ENCODE measurements at regions not wholly inside any gene's neighbourhood (a gene's known extent, or its start where the extent isn't known, plus 50 kb on each side); places are given as distances from the start of the nearest gene placed in this dataset.

GRCh38 chr3:137249311-137249940 lies 291.6 kb downstream of the IL20RB start:
- intact Hi-C loops (cut with micrococcal nuclease): no loop called here
- Histone ChIP-seq H3K23ac (ENCODE audit: low read depth, low read length) (no peak overlapping the region), H4K8ac (ENCODE audit: low read depth in 2 of 2, low read length in 2 of 2) (no peak overlapping the region), H2AK5ac (ENCODE audit: low read depth, low read length) (no peak overlapping the region), H3K79me1 (ENCODE audit: low read depth in 1 of 2, low read length in 2 of 2) (no peaks in the 10 kb centered on the region), H4K91ac (ENCODE audit: insufficient read depth, low read depth, low read length) (no peak overlapping the region), H3K9me1 (ENCODE audit: insufficient read depth, low read length) (no peaks in the 10 kb centered on the region), H2BK120ac (ENCODE audit: low read depth, low read length) (no peak overlapping the region), H4K20me1 (ENCODE audit: insufficient read depth, low read length) (no peaks in the 10 kb centered on the region), H2AFZ (replicated peaks; ENCODE audit: low read length, poor library complexity) (no peak overlapping the region), H4K5ac (ENCODE audit: low read depth, low read length) (no peak overlapping the region), H3K27ac (ENCODE audit: insufficient read depth, low read length) (no peak overlapping the region), H2BK5ac (ENCODE audit: low read depth, low read length, poor library complexity, severe bottlenecking) (no peak overlapping the region), H3K4me1 (ENCODE audit: control insufficient read depth, insufficient read depth, low read length) (no peaks in the 10 kb centered on the region), H2BK20ac (ENCODE audit: low read depth, low read length) (no peak overlapping the region), H3K27me3 (ENCODE audit: control insufficient read depth, insufficient read depth, low read length) (no peaks in the 10 kb centered on the region), H3K9ac (ENCODE audit: low read depth, low read length) (no peak overlapping the region), H3K4ac (ENCODE audit: low read depth, low read length) (no peak overlapping the region), H3K4me3 (ENCODE audit: insufficient read depth, low read depth, low read length) (no peak overlapping the region), H3K36me3 (ENCODE audit: control insufficient read depth, insufficient read depth, low read length) (no peaks in the 10 kb centered on the region), H3K14ac (replicated peaks; ENCODE audit: low read depth, low read length) (no peak overlapping the region), H3K56ac (ENCODE audit: extremely low read depth, insufficient read depth, low read length) (no peak overlapping the region), H3K9me3 (ENCODE audit: control insufficient read depth, insufficient read depth, low read length) (peaks cover 17% of the 10 kb centered on the region; the same call in 1 of the 2 replicates), H3K4me2 (ENCODE audit: low read depth, low read length) (no peak overlapping the region), H2AK9ac (replicated peaks; ENCODE audit: low read depth, low read length, poor library complexity) (no peak overlapping the region), H3K18ac (ENCODE audit: low read depth, low read length) (no peak overlapping the region), H2BK15ac (ENCODE audit: low read depth, low read length) (no peak overlapping the region)
- dilution Hi-C loops (cut with HindIII; ENCODE audit: low sequenced_read_pairs, unreplicated experiment): no loop called here
- CTCF ChIA-PET: no interaction called here
- POLR2A ChIA-PET (ENCODE audit: unreplicated experiment): no interaction called here
- no TSS peak for BruUV-seq (replicated peaks)
- DNase-seq (no peak), ATAC-seq (ENCODE audit: low read depth) (no peak)
- TF ChIP-seq SMC3 (IDR thresholded peaks at IDR 0.05; ENCODE audit: low read depth, low read length) (no peak), CHD1 (IDR thresholded peaks at IDR 0.05; ENCODE audit: low read depth, low read length) (no peak), CTCF (conservative IDR thresholded peaks at IDR 0.05; ENCODE audit: low read depth, low read length) (no peak), RAD21 (IDR thresholded peaks at IDR 0.05; ENCODE audit: low read length) (no peak), BHLHE40 (IDR thresholded peaks at IDR 0.05; ENCODE audit: low read depth, low read length) (no peak), POLR2A (IDR thresholded peaks at IDR 0.05; ENCODE audit: low read depth, low read length) (no peak)
- TF ChIP-seq, protein P1, sequence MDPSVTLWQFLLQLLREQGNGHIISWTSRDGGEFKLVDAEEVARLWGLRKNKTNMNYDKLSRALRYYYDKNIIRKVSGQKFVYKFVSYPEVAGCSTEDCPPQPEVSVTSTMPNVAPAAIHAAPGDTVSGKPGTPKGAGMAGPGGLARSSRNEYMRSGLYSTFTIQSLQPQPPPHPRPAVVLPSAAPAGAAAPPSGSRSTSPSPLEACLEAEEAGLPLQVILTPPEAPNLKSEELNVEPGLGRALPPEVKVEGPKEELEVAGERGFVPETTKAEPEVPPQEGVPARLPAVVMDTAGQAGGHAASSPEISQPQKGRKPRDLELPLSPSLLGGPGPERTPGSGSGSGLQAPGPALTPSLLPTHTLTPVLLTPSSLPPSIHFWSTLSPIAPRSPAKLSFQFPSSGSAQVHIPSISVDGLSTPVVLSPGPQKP (IDR thresholded peaks at IDR 0.05; ENCODE audit: borderline replicate concordance, low read depth, low read length): no peak
- TF ChIP-seq, protein P2, sequence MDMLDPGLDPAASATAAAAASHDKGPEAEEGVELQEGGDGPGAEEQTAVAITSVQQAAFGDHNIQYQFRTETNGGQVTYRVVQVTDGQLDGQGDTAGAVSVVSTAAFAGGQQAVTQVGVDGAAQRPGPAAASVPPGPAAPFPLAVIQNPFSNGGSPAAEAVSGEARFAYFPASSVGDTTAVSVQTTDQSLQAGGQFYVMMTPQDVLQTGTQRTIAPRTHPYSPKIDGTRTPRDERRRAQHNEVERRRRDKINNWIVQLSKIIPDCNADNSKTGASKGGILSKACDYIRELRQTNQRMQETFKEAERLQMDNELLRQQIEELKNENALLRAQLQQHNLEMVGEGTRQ (IDR thresholded peaks at IDR 0.05; ENCODE audit: low read depth, low read length): no peak
- in situ Hi-C loops (cut with MboI; ENCODE audit: low sequenced_read_pairs): no loop called here
